ENCODE measurements at regions not wholly inside any gene's neighbourhood (a gene's known extent, or its start where the extent isn't known, plus 50 kb on each side); places are given as distances from the start of the nearest gene placed in this dataset.

DNA sequence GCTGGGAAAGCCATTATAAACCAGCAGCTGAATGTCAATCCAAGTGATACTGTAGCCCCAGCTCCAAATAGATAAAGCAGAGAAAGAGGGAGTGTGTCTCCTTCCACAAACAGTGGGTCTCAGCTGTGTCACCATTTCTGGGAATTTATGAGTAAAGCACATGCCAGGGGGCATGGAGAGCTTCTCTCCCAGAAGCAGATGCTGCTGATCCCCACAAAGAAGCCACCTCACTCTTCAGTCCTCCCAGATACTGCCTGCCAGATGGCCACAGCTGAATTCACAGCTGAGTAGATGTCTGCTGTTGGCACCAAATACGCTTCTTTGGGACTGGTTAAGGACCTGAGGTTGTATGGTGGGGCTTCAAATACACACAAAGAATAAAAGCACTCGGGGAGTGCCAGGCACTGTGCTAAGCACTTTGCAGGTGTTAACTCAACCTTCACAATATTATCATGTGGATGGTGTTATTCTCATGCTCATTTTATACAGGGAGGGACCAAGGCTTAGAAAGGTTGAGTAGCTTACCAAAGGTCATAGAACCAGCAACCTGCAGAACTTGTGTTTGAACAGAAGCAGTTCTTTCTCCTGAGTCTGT lies 298.3 kb downstream of the CDH11 start:
- no peak for DNase-seq (ENCODE audit: low spot score)

DNA sequence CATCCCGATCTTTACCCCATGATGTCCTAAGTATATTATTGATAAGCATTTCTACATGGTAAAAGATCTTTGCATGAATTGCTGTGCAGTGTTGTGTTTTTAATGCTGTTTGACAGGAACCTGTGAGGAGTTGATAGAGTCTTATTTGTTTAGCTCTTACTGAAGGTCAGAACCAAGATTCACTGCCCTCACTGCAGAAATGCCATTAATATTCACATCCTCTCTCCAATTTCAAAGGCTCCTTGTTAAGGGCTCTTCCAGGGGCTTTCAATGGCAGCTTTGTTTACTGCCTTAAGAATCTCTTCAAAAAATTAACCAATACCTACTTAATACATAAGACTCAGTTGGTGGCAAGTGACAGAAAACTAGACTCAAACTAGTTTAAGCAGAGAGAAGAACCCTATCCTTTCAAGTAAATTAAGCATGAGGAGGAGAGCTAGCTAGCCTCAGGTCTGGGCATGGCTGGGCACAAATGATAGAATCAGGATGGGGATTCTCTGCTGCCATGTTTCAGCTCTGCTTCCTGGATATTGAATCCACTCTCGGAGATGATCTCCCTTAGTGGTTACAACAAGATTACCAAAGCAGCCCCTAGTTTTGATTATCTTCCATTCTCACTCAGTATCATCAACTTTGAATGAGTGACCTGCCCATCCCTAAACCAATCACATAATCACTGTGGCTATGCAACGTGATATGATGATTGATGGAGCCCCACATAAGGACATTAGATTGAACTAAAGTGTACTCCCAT lies 311.8 kb downstream of the CDH11 start:
- no peak for DNase-seq (ENCODE audit: low spot score)

DNA sequence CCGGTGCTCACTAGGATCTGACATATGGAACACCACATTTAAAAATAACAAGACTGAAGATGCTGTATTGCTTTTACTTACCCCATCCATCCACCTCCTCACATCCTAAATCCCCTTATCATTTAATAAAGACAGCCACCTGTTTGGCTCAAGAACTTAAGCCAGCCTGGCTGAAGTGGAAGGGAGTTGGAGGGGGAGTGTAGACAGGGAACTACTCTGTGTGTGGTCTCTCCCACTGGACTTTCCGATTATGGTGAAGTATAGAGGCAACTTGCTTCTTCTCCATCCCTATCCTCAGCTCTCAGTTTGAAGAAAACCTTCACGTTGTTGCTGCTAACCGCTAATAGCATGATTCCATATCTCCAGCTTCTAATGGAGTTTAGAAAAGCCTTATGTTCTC lies 313.4 kb downstream of the CDH11 start:
- DNase-seq (ENCODE audit: low spot score) = no peak

DNA sequence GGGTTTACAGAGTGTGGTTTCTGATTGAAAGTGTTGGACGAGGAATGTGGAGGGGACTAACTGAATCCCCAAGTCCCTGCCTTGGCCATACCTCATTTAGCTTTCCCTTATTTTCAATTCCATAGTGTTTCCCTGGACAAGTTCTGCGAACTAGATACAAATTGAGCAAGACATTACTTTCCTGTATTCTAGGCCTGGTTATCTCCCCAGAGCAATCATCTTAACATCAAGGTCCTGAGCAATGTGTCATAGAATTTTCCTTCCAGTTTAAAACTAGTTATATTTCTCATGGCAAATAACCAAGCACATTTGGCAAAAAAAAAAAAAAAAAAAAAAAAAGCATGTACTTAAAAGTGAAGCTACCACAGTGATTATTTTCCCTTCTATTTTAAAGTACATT lies 330.1 kb downstream of the CDH11 start:
- DNase-seq (ENCODE audit: low spot score) = no peak

DNA sequence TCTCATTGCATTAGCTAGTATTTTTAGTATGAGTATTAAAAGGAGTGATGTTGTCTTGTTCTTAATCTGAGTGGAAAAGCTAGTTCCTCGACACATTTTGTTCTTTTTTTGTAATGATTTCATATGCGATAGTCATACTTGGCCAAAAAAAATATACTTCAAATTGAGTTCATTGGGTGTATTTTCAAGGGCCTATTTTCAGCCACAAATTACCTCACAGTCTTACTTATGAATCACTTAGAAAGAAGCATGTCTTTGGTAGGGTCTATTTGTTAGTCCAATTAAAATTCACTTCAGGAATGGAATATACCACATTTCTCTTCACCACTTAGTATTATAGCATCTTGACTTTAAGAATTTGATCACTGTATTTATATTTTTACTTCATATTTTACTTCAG lies 337.2 kb downstream of the CDH11 start:
- no peak for DNase-seq (ENCODE audit: low spot score)

DNA sequence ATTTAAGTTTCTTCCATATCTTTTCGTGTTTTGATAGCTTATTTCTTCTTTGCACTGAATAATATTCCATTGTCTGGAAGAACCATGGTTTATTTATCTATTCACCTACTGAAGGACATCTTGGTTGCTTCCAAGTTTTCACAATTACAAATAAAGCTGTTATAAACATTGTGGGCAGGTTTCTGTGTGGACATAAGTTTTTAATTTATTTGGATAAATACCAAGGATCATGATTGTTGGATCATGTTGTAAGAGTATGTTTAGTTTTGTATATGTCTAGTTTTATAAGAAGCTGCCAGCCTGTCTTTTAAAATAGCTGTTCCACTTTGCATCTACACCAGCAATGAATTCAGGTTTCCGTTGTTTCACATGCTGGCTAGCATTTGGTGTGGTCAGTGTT lies 339.4 kb downstream of the CDH11 start:
- no peak for DNase-seq (ENCODE audit: low spot score)

DNA sequence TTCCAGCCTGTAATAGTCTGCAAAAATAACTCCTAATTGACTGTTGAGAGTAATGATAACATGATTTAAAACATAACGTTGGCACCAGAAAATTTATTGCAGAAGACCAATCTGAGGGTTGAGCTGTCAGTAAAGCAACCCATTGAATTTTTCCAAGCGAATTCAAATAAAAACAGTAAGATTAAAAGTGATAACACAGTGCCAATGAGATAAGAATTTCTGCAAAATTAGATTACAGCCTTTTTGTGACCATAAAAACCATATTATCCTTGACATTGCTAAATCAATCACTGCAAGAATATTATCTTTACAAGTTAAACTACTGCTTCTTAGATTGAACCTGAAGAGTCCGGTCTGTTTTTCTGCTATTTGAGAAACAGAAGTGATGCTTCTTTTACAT lies 341.4 kb downstream of the CDH11 start:
- no peak for DNase-seq (ENCODE audit: low spot score)

DNA sequence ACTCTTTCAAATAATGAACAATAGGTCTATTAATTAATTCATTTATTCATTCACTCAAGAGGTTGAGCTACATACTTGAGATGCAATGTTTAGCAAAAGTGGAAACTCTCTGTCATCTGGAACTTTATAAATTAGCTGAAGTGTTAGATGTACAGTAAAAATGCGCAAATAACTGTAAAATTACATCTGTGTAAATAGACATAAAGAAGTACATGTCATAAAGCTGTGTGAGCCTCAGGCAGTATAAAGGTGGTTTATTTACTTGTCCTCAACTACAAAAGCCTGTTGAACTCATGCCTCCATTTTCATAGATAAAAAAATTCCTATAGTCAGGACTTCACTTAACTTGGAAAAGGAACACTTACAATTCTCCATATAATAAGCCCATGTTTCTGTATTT lies 343.1 kb downstream of the CDH11 start:
- DNase-seq (ENCODE audit: low spot score) = no peak

DNA sequence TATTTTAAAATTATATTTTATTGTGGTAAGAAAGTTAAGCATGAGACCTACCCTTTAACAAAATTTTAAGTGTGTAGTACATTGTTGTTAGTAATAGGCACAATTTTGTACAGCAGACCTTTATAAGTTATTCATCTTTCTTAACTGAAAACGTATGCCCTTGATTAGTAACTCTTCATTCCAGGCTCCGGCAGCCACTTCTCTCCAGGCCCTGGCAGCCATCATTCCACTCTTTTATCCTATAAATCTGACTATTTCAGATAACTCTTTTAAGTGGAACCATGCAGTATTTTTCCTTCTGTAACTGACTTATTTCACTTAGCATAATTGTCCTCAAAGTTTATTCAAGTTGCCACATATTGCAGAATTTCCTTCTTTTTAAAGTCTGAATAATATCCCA lies 348.2 kb downstream of the CDH11 start:
- DNase-seq (ENCODE audit: low spot score) = no peak

DNA sequence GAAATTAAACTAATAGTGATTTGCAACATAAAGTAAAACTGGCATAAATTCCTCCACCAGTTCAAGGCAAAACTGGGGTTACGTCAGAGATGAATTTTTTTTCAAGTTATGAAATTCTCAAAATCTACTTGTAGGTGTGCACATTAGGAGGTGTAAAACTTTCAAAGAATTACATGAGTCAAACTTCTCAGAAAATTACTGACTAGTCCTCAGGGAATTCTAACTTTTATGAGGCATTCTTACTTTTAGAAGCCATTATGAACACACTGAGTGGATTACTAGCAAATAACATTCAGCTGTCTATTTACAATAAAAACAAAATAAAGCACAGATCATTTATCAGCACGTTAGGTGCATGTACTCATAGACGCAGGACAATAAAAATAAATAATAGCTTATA lies 348.7 kb downstream of the CDH11 start:
- no peak for DNase-seq (ENCODE audit: low spot score)

DNA sequence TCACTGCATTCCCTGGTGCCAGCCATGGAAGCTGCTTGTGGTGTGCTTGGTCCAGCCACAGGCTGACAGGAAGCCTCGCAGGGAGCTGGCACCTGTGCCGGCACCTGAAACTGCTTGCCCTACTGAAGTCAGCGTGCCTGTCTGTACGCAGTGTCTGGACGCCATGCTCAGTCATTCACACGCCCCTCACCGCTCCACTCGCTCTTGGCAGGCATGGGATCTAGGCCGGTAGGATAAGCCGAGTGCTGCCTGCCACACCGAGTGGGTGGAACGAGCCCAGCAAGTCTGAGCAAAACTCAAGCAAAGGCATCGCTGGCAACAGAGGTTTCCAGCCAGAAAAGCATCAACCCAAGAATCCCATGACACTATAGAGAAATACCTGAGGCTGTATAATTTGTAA lies 350.6 kb downstream of the CDH11 start:
- no peak for DNase-seq (ENCODE audit: low spot score)

DNA sequence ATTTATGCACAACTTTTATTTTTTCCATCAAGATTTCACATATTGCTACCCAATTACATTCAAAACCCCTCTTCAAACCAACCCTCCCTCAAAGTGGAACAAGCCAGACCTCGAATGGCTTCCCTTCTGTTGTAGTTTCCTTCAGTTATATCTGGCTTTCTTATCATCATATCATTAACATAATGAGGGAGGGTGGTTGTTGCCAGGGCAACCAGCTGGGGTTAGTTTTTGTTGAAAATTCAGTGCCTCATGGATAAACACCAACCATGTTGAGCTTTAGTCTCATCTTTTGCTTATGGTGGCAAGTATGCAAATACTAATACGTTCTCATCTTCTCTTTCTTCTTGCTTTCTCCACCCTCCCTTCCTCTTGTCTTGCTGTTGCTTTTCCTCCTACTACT lies 359.7 kb downstream of the CDH11 start:
- DNase-seq (ENCODE audit: low spot score) = no peak

DNA sequence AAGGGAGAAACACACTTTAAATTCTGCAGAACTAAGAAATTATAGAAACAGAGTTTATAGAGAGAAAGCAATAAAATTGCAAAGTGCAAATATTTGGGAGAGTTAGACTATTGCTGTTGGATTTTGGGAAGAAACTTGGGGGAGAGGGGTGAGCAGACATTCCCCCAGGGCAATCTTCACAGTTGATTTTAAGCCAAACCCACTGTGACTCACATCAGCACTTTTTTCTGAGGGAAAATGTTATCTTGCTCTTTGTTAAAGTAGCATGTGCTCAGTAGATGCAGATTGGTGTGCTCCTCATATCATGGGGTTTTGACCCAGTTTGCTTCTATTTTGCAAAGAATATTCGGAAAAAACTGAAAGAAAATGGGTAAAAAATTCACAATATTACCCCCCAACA lies 367.6 kb downstream of the CDH11 start:
- no peak for DNase-seq (ENCODE audit: low spot score)

DNA sequence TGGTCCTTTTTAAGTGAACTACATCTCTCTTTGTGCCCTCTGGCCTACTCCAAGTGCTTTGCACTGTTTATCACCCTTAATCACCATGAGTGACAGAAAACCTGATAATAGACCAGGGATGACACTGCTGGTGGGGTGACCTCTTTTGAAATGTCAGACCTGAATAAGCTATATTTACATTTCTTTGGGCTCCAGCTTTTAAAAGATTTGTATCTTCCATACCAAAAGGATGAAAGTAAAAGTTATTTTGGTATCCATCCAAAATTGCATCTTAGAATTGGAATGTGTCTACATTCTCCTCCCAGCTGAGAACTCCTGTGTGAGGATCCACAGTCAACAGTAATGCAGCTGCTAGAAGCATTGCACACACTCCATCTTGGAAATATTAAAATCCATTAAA lies 370.0 kb downstream of the CDH11 start:
- no peak for DNase-seq (ENCODE audit: low spot score)

DNA sequence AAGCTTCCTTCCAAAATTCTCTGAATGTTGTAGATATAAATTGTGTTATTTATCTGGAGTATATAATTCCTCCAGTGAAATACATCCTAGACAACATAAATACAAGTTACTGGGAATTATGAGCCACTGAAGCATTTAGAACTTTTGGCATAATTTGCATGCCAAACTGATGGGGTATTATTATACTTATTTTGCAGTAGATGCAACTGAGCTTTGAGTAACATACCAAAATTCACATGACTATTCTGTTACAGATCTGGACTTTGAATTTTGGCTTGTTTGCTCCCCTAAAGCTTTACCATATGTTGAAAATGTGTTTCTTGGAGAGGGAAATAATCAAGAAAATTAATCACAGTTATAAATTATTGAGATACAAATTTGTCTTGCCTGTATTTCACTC lies 372.5 kb downstream of the CDH11 start:
- DNase-seq (ENCODE audit: low spot score) = no peak

DNA sequence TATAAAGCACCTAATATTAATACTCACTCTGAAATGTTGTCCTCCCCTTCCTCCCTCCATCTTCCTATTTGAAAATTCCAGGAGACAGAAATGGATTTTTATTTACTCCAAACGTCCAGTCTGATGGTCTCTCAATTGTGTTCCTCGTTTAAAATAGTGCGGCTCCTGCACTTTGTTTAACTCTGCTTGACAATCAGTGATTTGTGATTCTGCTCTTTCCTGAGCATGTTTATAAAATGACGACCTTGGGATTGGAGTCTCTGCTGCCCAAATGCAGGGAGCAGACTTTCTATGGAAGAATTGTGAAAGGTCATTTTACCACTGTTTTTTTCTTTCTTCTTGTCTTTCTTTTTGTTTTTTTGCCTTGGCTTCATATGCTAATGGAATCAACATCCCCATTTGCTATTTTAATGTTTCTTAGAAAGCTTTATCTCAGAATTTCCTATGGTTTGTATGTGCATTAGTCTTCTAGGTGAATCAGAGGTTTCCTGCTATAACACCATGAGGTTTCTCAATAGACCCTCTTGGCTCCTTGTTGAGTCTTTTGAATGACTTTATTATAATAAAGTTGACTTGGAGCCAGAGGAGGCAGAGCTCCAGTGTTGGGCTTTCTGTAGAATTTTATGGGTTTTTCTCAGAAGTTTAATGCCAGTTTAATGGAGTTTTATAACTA lies 376.5 kb downstream of the CDH11 start:
- no peak for DNase-seq (ENCODE audit: low spot score)

DNA sequence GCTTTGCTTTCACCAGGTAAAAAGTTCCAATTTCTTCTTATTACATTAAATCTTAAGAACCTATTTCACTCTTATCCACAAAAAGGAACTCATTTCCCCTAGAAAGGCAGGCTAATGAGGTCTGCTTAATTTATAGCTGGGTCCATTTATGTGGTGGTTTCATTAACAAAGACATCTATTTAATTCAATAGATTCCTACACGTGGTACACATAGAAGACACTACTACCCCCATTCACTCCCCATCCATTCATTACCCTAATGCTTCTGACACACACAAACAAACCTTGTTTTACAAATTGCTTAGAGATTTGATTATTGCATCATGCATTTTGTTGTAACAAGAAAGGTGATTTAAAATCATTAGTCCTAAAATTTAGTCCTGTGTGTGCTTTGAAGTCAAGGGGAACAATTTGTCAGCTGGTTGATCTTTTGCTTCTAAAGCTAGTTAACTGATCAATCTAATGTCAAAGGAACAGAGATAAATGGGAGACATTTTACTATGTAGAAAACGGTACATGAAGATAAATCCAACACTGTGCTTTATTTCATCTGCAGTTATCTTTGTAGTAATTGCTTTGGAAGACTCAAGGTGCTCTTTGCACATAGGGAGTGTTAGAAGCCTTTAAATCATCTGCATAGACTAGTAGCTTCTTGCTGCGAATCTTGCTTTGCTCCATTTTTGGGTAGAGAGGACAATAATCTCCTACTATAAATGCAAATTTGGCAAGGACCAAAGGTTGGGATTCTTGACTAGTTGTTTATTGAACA lies 379.2 kb downstream of the CDH11 start:
- DNase-seq (ENCODE audit: low spot score) = no peak

DNA sequence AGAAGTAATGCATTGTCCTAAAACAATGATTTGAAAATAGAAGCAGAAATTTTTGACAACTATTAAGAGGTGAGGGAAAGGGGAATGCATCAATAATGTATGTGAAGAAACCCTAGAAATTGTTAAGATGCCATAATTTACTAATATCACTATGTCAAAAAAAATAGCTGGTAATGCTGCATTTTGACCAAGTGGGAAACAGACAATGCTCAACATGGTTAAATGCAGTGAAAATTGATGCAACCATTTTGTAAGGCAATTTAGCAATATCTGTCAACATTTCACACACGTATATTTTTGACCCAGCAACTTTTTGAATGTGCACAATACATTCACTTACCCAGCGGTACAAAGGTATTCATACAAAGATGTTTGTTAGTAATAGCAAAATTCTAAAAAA lies 381.6 kb downstream of the CDH11 start:
- DNase-seq (ENCODE audit: low spot score) = no peak

DNA sequence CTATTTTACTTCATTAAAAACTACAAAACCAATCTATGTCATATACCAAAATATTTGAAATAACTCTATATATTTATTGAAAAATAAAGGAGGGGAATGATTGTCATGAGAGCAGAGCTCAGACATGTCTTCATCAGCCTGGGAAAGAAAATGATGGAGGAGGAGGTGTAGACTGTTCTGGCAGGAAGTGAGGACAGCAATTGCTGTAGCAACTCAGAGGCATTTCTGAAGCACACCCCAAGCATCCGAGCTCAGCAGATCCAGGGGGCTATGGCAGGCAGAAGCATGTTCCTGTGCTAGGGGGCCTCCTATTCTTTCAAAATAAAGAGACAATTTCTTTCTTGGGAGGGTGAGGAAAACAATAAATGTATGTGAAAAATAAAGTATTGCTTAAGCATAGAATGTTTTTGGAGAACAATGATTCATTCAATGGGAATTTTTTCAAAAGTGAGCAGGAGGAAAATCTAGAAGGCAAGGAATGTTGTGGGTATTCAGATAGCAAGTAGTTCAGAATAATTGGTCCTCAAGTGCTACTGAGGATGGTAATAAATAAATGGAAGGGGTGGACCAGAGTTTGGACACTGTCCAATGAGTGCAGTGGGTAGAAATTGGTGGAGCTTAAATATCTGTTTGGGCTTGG lies 383.4 kb downstream of the CDH11 start:
- no peak for DNase-seq (ENCODE audit: low spot score)

DNA sequence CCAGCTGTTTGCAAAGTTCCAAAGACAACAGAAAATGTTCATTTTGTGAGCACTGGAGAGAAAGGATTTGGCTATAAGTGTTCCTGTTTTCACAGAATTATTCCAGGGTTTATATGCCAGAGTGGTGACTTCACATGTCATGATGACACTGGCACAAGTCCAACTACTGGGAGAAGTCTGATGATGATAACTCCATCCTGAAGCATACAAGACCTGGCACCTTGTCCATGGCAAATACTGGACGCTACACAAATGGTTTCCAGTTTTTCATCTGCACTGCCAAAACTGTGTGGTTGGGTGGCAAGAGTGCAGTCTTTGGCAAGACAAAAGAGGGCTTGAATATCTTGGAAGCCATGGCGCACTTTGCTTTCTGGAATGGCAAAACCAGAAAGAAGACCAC lies 385.0 kb downstream of the CDH11 start:
- no peak for DNase-seq (ENCODE audit: low spot score)

DNA sequence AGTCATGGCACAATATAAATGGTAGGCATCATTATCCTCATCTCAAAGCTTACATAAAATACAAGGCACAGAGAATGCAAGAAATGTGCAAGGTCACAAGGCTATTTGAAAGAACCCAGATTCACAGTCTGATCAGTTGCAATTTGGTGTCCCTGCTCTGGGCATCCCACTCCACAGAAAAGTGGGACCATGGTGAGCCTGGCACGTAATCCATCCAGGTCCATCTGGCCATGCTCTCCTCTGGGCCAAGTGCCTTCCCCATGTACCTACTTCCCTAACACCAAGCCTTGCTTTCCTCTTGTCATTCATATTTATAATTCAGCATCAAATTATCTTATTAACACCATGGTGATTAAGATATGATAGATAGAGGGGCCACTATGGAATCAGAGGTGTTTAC lies 390.0 kb downstream of the CDH11 start:
- DNase-seq (ENCODE audit: low spot score) = no peak

DNA sequence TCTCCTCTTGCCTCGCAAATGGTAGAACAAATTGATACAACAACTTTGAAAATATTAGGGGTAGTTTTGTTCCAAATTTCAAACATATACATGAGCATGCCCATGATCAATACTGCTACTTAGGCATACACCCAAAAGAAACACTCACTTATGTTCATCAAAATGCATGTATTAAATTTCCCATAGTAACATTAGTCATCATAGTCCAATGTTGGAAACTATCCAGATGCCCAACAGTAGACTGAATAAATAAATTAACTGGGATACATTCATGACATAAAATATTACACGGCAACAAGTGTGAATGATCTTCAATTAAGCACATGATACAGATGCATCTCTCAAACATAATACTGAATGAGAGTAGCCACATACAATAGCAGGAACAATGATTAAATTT lies 391.6 kb downstream of the CDH11 start:
- no peak for DNase-seq (ENCODE audit: low spot score)
